HEK293 (cell line): ENCODE measurements at regions not wholly inside any gene's neighbourhood (a gene's known extent, or its start where the extent isn't known, plus 50 kb on each side); places are given as distances from the start of the nearest gene placed in this dataset.

Experiments
- ZNF335 ChIP-seq: fragments of 450-650 bp; formaldehyde crosslinking; conservative IDR thresholded peaks from 2 replicates; pipeline ENCODE4 v1.5.1; 2016; ENCODE audit warnings: missing biosample characterization, missing genetic modification characterization
- ZNF394 ChIP-seq: fragments of 450-650 bp; formaldehyde crosslinking; IDR thresholded peaks from 2 replicates; pipeline ENCODE4 v1.5.1; 2016; ENCODE audit warnings: missing biosample characterization, missing genetic modification characterization, mild to moderate bottlenecking, moderate library complexity, borderline replicate concordance

DNA sequence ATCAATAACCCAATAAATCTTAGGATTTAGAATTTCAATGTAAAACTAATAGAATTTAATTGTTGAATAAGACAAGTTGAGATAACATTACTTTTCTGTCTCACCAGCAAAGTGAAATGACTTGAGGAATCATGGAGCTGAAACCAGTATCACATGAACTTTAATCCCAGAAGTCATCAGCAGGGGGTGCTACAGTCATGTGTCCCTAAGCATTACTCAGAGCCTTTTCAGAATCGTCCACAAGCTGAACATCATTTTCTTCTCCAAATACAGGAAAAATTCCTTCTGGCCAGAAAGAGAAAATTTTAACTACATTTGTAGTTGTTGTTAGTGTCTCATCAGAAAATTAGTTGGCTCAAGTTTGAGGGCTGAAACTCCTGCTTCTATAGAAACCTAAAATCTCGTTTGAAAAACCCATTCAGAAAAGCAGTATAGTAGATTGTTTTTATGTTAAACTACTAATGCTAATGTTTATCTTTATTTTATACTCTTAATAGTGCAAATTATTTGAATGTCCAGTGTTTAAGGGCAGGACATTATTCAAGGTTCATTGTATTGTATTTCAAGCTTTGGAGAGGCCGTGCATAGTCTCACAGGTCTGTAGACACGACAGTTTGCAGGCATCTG is 384.1 kb downstream of the PLOD2 start:
- no peak for TF ChIP-seq ZNF394 (tag by site-specific recombination)
- no peak for TF ChIP-seq ZNF335 (tag by site-specific recombination)
